Thyroid gland (tissue), 4 donors: ENCODE measurements at regions not wholly inside any gene's neighbourhood (a gene's known extent, or its start where the extent isn't known, plus 50 kb on each side); places are given as distances from the start of the nearest gene placed in this dataset.

Experiments
- POLR2A ChIP-seq, 2 donors: fragments of 450-650 bp; IDR thresholded peaks; one replicate each; pipeline ENCODE4 v1.6.1; 2017; ENCODE audit warnings: antibody characterized with exemption in 2 of 2, mild to moderate bottlenecking in 2 of 2, moderate library complexity in 1 of 2
- TF ChIP-seq, protein P1 (sequence below), 6 experiments: fragments of 200-600 bp in 3 of 6; fragments of 450-650 bp in 3 of 6; sonication (generic) in 3 of 6; IDR thresholded peaks; one replicate each; pipeline ENCODE4 v1.5.1; 2016 to 2019; ENCODE audit warnings: antibody characterized with exemption in 6 of 6, mild to moderate bottlenecking in 2 of 6, inconsistent platforms in 1 of 6, moderate library complexity in 1 of 6

DNA sequence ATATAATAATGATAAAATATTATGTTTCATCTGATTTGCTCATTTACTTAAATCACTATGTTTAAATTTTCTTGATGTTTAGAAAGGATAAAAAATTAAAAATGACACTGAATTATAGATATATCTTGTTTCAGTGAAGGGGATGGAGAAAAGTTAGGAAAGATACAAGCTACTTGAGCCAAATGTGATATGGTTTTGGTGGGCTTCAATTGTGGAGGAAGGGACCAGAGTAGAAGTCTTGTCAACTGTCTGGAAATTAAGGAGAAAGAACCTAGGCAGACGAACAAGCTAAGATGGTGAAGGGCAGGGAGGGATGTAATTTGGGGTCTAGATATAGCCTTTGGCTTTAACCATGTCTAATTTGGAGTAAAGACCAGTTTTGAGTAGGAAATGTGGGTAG lies 186.4 kb upstream of the MMS22L start:
- TF ChIP-seq, protein P1, sequence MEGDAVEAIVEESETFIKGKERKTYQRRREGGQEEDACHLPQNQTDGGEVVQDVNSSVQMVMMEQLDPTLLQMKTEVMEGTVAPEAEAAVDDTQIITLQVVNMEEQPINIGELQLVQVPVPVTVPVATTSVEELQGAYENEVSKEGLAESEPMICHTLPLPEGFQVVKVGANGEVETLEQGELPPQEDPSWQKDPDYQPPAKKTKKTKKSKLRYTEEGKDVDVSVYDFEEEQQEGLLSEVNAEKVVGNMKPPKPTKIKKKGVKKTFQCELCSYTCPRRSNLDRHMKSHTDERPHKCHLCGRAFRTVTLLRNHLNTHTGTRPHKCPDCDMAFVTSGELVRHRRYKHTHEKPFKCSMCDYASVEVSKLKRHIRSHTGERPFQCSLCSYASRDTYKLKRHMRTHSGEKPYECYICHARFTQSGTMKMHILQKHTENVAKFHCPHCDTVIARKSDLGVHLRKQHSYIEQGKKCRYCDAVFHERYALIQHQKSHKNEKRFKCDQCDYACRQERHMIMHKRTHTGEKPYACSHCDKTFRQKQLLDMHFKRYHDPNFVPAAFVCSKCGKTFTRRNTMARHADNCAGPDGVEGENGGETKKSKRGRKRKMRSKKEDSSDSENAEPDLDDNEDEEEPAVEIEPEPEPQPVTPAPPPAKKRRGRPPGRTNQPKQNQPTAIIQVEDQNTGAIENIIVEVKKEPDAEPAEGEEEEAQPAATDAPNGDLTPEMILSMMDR (IDR thresholded peaks at IDR 0.05): no peak
- no peak for TF ChIP-seq POLR2A (IDR thresholded peaks at IDR 0.05)
